Body of pancreas (tissue), 4 donors: ENCODE measurements at regions not wholly inside any gene's neighbourhood (a gene's known extent, or its start where the extent isn't known, plus 50 kb on each side); places are given as distances from the start of the nearest gene placed in this dataset.
A peak's percentile ranks its signal among the peaks of the same experiment; 100 is the strongest.

Source experiments
- POLR2A ChIP-seq, 3 donors: fragments of 450-650 bp; IDR thresholded peaks; one replicate each; pipeline ENCODE4 v1.6.1; 2016; ENCODE audit warnings: antibody characterized with exemption in 3 of 3, mild to moderate bottlenecking in 2 of 3
- TF ChIP-seq, protein P1 (sequence below), 7 experiments: fragments of 450-650 bp in 4 of 7; fragments of 200-600 bp in 3 of 7; sonication (generic) in 3 of 7; IDR thresholded peaks; one replicate each; pipeline ENCODE4 v1.5.1; 2016 to 2019; ENCODE audit warnings: antibody characterized with exemption in 7 of 7

DNA sequence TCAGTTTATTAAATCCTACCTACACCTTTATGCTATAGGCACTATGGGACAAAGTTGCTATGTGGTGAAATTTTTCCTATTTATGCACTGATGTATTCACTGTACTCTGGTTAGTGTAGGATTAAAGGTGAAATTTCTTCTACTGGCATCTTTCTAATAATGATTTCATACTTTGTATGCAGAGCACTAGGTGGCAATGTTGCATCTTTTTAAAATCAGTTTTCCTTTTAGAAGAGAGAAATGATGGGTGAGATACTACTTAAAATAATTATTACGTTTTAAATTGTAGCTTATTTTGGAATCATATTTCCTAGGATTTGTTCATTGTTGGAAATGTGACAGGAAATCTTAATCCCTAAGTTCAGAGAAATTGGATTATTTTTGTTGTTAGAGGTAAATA is 150.9 kb downstream of the CD8B2 start:
- TF ChIP-seq, protein P1, sequence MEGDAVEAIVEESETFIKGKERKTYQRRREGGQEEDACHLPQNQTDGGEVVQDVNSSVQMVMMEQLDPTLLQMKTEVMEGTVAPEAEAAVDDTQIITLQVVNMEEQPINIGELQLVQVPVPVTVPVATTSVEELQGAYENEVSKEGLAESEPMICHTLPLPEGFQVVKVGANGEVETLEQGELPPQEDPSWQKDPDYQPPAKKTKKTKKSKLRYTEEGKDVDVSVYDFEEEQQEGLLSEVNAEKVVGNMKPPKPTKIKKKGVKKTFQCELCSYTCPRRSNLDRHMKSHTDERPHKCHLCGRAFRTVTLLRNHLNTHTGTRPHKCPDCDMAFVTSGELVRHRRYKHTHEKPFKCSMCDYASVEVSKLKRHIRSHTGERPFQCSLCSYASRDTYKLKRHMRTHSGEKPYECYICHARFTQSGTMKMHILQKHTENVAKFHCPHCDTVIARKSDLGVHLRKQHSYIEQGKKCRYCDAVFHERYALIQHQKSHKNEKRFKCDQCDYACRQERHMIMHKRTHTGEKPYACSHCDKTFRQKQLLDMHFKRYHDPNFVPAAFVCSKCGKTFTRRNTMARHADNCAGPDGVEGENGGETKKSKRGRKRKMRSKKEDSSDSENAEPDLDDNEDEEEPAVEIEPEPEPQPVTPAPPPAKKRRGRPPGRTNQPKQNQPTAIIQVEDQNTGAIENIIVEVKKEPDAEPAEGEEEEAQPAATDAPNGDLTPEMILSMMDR (IDR thresholded peaks at IDR 0.05), result peak; percentile 8 to 50 (median 45)
- no peak for TF ChIP-seq POLR2A (IDR thresholded peaks at IDR 0.05)
